Urinary bladder (tissue), 3 donors: ENCODE measurements at regions not wholly inside any gene's neighbourhood (a gene's known extent, or its start where the extent isn't known, plus 50 kb on each side); places are given as distances from the start of the nearest gene placed in this dataset.

Experiments used
- DNase-seq: peaks from one replicate; pipeline ENCODE4 v3.0.0-alpha.2; 2015; ENCODE audit errors: extremely low spot score
- H3K27ac ChIP-seq: one replicate; pipeline ENCODE4 v1.5.1; 2013; ENCODE audit warnings: low read depth, mild to moderate bottlenecking, moderate library complexity
- H3K36me3 ChIP-seq: one replicate; pipeline ENCODE4 v1.6.1; 2013; ENCODE audit warnings: mild to moderate bottlenecking, moderate library complexity; ENCODE audit not compliant: insufficient read depth
- H3K4me1 ChIP-seq: one replicate; pipeline ENCODE4 v1.6.1; 2013; ENCODE audit warnings: mild to moderate bottlenecking, moderate library complexity; ENCODE audit not compliant: insufficient read depth
- H3K4me3 ChIP-seq: one replicate; pipeline ENCODE4 v1.5.1; 2013; ENCODE audit warnings: low read depth, low read length
- WGBS: extraction: QIAGEN DNeasy Blood & Tissue Kit; methylation state at CpG from one replicate; pipeline ENCODE4 v1.1.7; 2013; 5-methylcytosine and 5-hydroxymethylcytosine counted together
- donor health status: healthy with polysubstance abuse.
- donor health status: healthy.

GRCh38 chr4:186341655-186342054, 75.7 kb downstream of the F11 start:
- WGBS: 91% methylated on average over 5 of the region's 5 CpGs
- DNase-seq: no peak
- Histone ChIP-seq H3K4me3 (no peak overlapping the region), H3K36me3 (no peaks in the 10 kb centered on the region), H3K4me1 (no peaks in the 10 kb centered on the region), H3K27ac (no peak overlapping the region)
